GM19023 (cell line): ENCODE measurements at regions not wholly inside any gene's neighbourhood (a gene's known extent, or its start where the extent isn't known, plus 50 kb on each side); places are given as distances from the start of the nearest gene placed in this dataset.
"Not testable (repeated sequence)": the region's sequence is repeated elsewhere in the genome, so short reads cannot be mapped to it uniquely, and the experiment has no call there.

Experiments used
- ATAC-seq: cut with Tn5 transposase; IDR thresholded peaks from one replicate; pipeline ENCODE4 v1.9.1; 2021; ENCODE audit warnings: mild to moderate bottlenecking, moderate library complexity; ENCODE audit not compliant: unreplicated experiment

- ATAC-seq: not testable (repeated sequence)
Measured at GRCh38 chrX:42157923-42158322, 234.6 kb upstream of the CASK start.

- no peak for ATAC-seq
Measured at GRCh38 chrX:42151808-42152207, 228.5 kb upstream of the CASK start.

- no peak for ATAC-seq
Measured at GRCh38 chrX:42149765-42150164, 226.4 kb upstream of the CASK start.

GRCh38 chrX:42149281-42149680, 225.9 kb upstream of the CASK start:
- no peak for ATAC-seq

GRCh38 chrX:42143866-42144592, 220.7 kb upstream of the CASK start:
- no peak for ATAC-seq

- no peak for ATAC-seq
Measured at GRCh38 chrX:42140320-42140719, 217.0 kb upstream of the CASK start.

- no peak for ATAC-seq
Measured at GRCh38 chrX:42135583-42136228, 212.4 kb upstream of the CASK start.

- no peak for ATAC-seq
Measured at GRCh38 chrX:42131856-42132255, 208.5 kb upstream of the CASK start.

GRCh38 chrX:42129022-42129940, 205.9 kb upstream of the CASK start:
- no peak for ATAC-seq

- no peak for ATAC-seq
Measured at GRCh38 chrX:42128587-42128986, 205.2 kb upstream of the CASK start.

- ATAC-seq: peak; percentile 58
Measured at GRCh38 chrX:42128020-42128419, 204.7 kb upstream of the CASK start.

GRCh38 chrX:42127563-42127962, 204.2 kb upstream of the CASK start:
- ATAC-seq: peak; percentile 9

GRCh38 chrX:42123369-42123768, 200.0 kb upstream of the CASK start:
- ATAC-seq: no peak

GRCh38 chrX:42119076-42119475, 195.7 kb upstream of the CASK start:
- ATAC-seq: no peak

- ATAC-seq: peak; percentile 89
Measured at GRCh38 chrX:42117318-42117717, 194.0 kb upstream of the CASK start.

- ATAC-seq: no peak
Measured at GRCh38 chrX:42109428-42109827, 186.1 kb upstream of the CASK start.

GRCh38 chrX:42107495-42108488, 184.4 kb upstream of the CASK start:
- ATAC-seq: peak; percentile 81

GRCh38 chrX:42106556-42106955, 183.2 kb upstream of the CASK start:
- no peak for ATAC-seq

GRCh38 chrX:42102586-42103282, 179.4 kb upstream of the CASK start:
- ATAC-seq: no peak

GRCh38 chrX:42098900-42099299, 175.5 kb upstream of the CASK start:
- no peak for ATAC-seq
